NCI-H2029 treated with DMSO at 0.1 percent for 48 hours (cell line): ENCODE measurements at regions not wholly inside any gene's neighbourhood (a gene's known extent, or its start where the extent isn't known, plus 50 kb on each side); places are given as distances from the start of the nearest gene placed in this dataset.
"Not testable (repeated sequence)": the region's sequence is repeated elsewhere in the genome, so short reads cannot be mapped to it uniquely, and the experiment has no call there.

Source experiments
- DNase-seq: peaks from one replicate; lab custom pipeline; 2025; lab: John Stamatoyannopoulos, UW

DNA sequence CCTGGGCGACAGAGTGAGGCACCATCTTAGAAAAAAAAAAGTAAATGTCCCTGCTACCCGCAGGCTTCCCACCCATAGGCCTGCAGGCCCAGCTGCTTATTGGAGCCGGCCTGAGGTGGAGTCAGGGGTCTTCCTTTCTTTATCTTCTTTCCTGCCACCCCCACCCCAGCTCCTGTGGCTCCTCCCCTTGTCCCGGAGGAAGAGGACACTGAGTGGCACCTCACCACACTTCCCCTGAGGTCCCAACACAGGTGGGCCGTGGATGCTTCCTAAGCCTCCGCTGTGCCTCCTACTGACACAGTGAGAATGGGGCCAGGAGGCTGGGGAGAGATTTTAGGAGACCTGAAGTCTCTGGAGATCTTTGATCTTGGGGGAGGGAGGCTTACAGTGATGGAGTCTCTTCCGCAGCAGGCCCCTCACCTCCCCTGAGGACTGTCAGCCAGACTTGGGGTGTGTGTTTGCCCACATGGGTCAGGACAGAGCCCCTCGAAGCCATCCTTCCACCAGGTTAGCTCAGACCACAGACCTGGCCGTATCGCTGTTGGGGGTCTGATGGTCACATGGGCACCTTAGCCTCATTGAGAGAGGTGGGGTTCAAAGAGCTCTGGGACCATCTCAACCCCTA is 135.4 kb upstream of the IER5L start:
- no peak for DNase-seq

DNA sequence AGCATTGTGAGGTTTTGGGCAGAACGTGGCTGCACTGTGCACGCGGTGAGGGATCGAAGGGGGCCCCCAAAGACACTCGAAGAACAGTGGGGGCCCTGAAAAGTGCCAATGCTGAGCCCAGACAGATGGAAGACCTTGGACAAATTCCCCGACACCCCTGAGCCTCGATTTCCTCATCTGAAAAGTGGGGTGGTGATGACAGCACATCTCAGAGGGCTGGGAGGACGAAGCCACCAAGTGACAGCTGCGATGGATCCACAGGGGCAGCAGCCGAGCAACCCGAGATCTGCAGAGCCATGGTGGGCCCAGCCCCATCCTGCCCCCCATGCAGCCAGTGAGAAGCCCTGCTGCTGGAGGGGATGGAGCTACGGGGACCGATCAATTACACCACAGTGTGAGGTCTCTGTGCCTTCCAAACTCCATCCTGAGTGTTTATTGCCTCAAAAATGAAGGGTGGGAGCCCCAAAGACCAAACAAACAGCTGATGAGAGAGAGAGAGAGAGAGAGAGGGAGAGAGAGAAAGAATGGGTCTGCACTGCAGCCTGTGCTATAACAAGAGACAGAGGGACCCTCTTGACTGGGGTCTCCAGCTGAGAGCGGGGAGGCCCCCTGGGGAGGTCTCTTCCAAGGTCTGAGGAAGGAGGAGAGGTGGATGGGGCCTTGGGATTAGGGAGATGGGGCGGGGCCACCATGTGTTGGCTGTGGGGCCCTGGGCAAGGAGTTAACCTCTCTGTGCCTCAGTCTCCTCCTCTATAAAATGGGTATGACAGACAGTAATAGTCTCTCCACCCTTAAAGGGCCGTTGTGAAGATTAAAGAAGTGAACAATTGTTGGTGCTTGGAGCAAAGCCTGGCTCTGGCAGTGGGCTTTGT is 134.4 kb upstream of the IER5L start:
- no peak for DNase-seq

- DNase-seq = no peak
Observed at GRCh38 chr9:129311643-129312042, 133.6 kb upstream of the IER5L start.

GRCh38 chr9:129310666-129311350 is 132.7 kb upstream of the IER5L start:
- DNase-seq = no peak

DNA sequence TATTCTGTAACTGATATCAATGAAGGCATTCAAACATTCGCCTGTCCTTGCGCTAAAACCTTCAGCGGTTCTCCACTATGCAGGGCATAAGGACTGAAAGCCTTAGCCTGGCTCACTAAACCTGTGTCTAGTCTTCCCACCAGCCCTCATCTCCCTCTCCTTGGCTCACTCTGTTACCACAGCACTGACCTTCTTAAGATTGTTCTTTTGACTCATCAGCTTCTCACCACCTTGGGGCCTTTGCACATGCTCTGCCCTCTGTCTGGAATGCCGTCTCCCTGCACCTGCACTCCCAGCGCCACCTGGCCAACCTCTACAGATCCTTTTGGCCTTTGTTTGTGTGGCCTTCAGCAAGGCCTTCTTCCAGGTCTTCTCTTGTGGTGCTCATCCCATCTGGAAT is 131.8 kb upstream of the IER5L start:
- DNase-seq = no peak

- no peak for DNase-seq
Observed at GRCh38 chr9:129309041-129309430, 131.0 kb upstream of the IER5L start.

DNA sequence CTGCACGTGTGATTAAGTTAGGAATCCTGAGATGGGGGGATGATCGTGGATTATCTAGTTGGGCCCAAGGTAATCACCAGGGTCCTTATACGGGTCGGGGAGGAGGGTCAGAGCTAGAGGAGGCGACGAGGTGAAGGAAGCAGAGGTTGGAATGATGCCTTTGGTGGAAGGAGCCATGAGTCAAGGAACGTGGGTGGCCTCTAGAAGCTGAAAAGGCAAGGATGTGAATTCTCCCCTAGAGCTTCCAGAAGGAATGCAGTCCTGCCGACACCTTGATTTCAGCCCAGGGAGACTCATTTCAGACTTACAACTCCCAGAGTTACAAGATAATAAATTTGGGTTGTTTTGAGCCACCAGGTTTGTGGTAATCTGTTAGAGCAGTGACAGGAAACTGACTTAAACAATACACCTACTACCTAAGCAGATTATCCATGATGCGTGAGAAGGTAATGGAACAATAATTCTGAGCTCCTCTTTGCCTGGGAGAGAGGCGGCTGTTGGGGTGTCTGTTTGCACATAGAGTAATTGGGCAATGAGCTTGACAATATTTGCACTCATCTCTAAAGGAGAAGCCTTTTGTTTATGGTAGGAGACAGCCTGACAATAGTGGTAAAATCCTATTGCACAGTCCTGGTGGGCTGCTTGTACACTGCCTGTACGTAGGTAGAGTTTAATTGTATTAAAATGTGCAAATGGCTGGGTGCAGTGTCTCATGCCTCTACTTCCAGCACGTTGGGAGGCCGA is 129.3 kb upstream of the IER5L start:
- DNase-seq = no peak

- no peak for DNase-seq
Observed at GRCh38 chr9:129306318-129306973, 128.4 kb upstream of the IER5L start.

- DNase-seq = no peak
Observed at GRCh38 chr9:129305246-129305645, 127.2 kb upstream of the IER5L start.

DNA sequence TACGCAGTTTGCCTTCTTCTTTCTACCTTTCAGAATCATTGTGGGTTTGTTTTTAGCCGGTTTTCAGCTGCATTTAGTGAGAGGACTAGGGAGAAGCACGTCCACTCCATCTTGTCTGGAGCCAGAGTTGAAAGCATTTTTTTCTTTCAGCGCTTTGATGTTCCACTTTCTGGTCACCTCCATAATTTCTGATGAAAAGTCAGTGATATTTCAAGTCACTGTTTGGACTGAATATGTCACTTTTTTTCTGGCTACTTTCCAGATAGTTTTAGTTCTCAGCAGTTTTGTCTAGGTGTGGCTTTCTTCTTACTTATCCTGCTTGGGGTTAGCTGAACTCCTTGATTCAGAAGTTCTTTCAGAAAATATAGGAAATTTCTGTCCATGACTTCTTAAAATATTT is 123.9 kb upstream of the IER5L start:
- no peak for DNase-seq

DNA sequence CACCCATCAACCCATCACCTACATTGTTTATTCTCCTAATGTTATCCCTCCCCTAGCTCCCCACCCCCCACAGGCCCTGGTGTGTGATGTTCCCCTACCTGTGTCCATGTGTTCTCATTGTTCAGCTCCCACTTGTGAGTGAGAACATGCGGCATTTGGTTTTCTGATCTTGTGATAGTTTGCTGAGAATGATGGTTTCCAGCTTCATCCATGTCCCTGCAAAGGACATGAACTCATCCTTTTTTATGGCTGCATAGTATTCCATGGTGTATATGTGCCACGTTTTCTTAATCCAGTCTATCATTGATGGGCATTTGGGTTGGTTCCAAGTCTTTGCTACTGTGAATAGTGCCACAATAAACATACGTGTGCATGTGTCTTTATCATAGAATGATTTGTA is 118.1 kb upstream of the IER5L start:
- not testable (repeated sequence) for DNase-seq

- no peak for DNase-seq
Observed at GRCh38 chr9:129291041-129291501, 113.0 kb upstream of the IER5L start.

- DNase-seq = no peak
Observed at GRCh38 chr9:129290606-129291005, 112.5 kb upstream of the IER5L start.

- no peak for DNase-seq
Observed at GRCh38 chr9:129289883-129290282, 111.8 kb upstream of the IER5L start.

DNA sequence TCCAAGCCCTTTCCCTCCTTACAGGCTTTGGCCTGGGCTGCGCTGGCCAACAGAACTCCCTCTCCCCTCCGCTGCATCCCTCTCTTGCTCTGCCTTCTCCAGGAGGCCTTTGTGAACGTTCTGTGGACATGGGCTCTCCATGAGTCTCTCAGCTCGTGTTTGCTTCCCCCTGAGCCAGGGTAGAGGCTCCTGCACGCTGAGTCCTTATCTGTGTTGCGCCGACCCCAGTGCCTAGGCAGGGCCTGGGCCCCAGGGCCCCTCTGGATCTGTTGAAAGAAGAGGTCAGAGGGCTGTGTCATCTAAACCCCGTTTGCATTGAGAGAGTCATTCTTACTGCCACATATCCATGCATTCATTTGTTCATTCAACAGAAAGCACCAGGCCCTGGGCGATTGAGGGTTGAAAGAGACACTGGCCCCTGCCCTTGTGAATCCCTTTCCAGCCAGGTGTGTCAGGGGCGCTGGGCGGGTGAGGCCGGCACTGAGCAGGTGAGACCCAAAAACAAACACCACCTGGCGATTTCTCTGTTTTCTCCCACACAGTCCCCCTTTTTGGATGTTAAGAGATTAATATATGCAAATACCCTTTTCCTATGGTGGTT is 111.2 kb upstream of the IER5L start:
- no peak for DNase-seq

DNA sequence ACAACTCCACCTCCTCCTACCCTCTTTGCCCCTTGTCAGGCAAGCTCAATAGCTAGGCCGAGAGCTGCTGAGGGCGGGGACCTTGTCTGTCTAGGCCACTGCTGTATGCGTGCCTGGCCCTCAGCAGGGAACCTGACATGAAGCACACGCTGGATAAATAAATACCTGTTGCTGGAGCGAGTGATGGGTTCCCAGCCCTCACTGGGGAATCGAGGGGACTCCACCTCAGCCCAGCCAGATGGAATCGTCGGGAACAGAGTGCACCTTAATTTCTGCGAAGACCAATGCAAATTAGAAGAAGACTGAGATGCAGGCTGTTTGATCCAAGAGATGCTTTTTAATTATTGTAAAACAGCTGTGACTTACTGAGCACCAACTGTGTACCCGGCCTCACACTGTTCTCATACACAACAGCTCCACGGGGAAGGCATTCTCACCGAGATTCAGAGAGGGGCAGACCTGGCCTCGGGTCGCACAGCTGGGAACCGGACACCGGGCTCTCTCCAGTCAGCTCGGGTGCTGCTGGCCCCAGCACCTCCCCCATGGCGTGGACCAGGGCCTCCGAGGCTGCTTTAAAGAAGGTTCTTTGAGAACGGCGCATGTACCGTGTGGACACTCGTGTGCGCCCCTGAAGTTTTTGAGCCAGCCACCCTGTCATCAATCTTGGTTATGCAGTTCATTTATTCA is 109.7 kb upstream of the IER5L start:
- DNase-seq = no peak

GRCh38 chr9:129285979-129286772 is 108.1 kb upstream of the IER5L start:
- DNase-seq = no peak

GRCh38 chr9:129285382-129285781 is 107.3 kb upstream of the IER5L start:
- no peak for DNase-seq

GRCh38 chr9:129284607-129285291 is 106.7 kb upstream of the IER5L start:
- no peak for DNase-seq
